Panc1 (cell line): ENCODE measurements at regions not wholly inside any gene's neighbourhood (a gene's known extent, or its start where the extent isn't known, plus 50 kb on each side); places are given as distances from the start of the nearest gene placed in this dataset.

Source experiments
- ATAC-seq: fragments of 200-7000 bp; cut with Tn5 transposase; 2 replicates; pipeline ENCODE4 v1.9.1; 2020; ENCODE audit warnings: mild to moderate bottlenecking, moderate library complexity
- BruUV-seq: library from RNA; stranded (reverse); fragments of 400-500 nt; replicated peaks from 2 replicates; lab custom pipeline; 2021; lab: Mats Ljungman, UMichigan
- CTCF ChIA-PET: fragments of 300-600 bp; sonication (Branson Sonifier 250); formaldehyde crosslinking; loops from one replicate; lab custom pipeline; 2022; ENCODE audit warnings: antibody characterized with exemption; lab: Charles Lee
- POLR2A ChIA-PET: fragments of 300-600 bp; sonication (Branson Sonifier 250); formaldehyde crosslinking; loops from one replicate; lab custom pipeline; 2022; ENCODE audit warnings: antibody characterized with exemption; lab: Charles Lee
- DNase-seq: peaks from one replicate; pipeline ENCODE4 v3.0.0-alpha.2; 2010; ENCODE audit warnings: low read depth, low spot score
- H3K27ac ChIP-seq: 2 replicates; pipeline ENCODE4 v1.5.1; 2011; ENCODE audit warnings: mild to moderate bottlenecking, low read length, inconsistent platforms
- H3K27me3 ChIP-seq: fragments of 200-500 bp; sonication (Bioruptor generic); 2 replicates; pipeline ENCODE4 v1.6.0; 2014; ENCODE audit warnings: low read length, inconsistent platforms; ENCODE audit not compliant: control insufficient read depth, insufficient read depth
- H3K36me3 ChIP-seq: fragments of 200-500 bp; sonication (Bioruptor generic); 2 replicates; pipeline ENCODE4 v1.5.1; 2014; ENCODE audit warnings: inconsistent platforms, mild to moderate bottlenecking, low read length, moderate library complexity; ENCODE audit not compliant: control insufficient read depth, insufficient read depth
- H3K4me1 ChIP-seq: 2 replicates; pipeline ENCODE4 v1.5.1; 2011; ENCODE audit warnings: inconsistent platforms, mild to moderate bottlenecking, low read length, moderate library complexity; ENCODE audit not compliant: control insufficient read depth, insufficient read depth
- H3K4me3 ChIP-seq, 2 experiments: 2 replicates each; pipeline ENCODE4 v1.5.1; 2011 to 2012; ENCODE audit warnings: low read depth in 2 of 2, low read length in 2 of 2, mild to moderate bottlenecking in 2 of 2, inconsistent platforms in 1 of 2, moderate library complexity in 1 of 2
- H3K9me3 ChIP-seq: fragments of 200-500 bp; sonication (Bioruptor generic); 2 replicates; pipeline ENCODE4 v1.5.1; 2014; ENCODE audit warnings: low read depth, mild to moderate bottlenecking, inconsistent platforms, low read length, moderate library complexity; ENCODE audit not compliant: control insufficient read depth, insufficient read depth
- CTCF ChIP-seq: fragments of 450-650 bp; IDR thresholded peaks from 2 replicates; pipeline ENCODE4 v1.5.1; 2017; ENCODE audit warnings: mild to moderate bottlenecking
- POLR2AphosphoS5 ChIP-seq: IDR thresholded peaks from 2 replicates; pipeline ENCODE4 v1.6.1; 2012; ENCODE audit warnings: mild to moderate bottlenecking, low read depth, low read length, moderate library complexity
- REST ChIP-seq, 2 experiments: IDR thresholded peaks; 2 replicates each; pipeline ENCODE4 v1.6.1; 2011 to 2012; ENCODE audit warnings: low read depth in 2 of 2, control low read depth in 1 of 2, low read length in 1 of 2, mild to moderate bottlenecking in 1 of 2, moderate library complexity in 1 of 2; ENCODE audit not compliant: insufficient read depth in 1 of 2
- SIN3A ChIP-seq: IDR thresholded peaks from 2 replicates; pipeline ENCODE4 v1.6.1; 2012; ENCODE audit warnings: low read depth, mild to moderate bottlenecking, low read length, moderate library complexity, borderline replicate concordance; ENCODE audit not compliant: insufficient read depth
- TCF7L2 ChIP-seq: IDR thresholded peaks from 2 replicates; pipeline ENCODE4 v1.6.1; 2011; ENCODE audit warnings: mild to moderate bottlenecking, low read depth, low read length, inconsistent platforms
- in situ Hi-C: cut with HindIII; loops from 2 replicates; pipeline ENCODE4 v1.10.0; 2016; ENCODE audit warnings: low sequenced_read_pairs, low pct_unique_long_range_greater_than_20kb
- intact Hi-C: fragments of 100-400 bp; cut with micrococcal nuclease; formaldehyde crosslinking; loops from one replicate; pipeline ENCODE4 v1.10.0; 2022; ENCODE audit not compliant: unreplicated experiment

DNA sequence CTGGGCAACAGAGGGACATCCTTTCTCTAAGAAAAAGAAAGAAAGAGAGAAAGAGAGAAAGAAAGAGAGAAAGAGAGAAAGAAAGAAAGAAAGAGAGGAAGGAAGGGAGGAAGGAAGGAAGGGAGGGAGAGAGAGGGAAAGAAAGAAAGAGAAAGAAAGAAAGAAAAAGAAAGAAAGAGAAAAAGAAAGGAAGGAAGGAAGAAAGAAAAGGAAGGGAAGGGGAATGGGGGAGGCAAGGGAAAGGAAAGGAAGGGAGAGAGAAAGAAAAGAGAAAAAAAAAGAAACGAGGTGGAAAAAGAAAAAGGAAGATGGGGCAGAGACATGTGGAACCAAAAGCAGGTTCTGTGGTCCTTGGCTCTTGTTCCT, 82.9 kb upstream of the SMNDC1 start:
- POLR2A ChIA-PET = no interaction called here
- CTCF ChIA-PET = no interaction called here
- no TSS peak for BruUV-seq
- H3K27me3 ChIP-seq = no peaks in the 10 kb centered on the region
- TF ChIP-seq REST (IDR thresholded peaks at IDR 0.05; ENCODE audit: insufficient read depth in 1 of 2, low read depth in 2 of 2, low read length in 1 of 2) = no peak
- TF ChIP-seq CTCF = no peak
- TF ChIP-seq TCF7L2 = no peak
- TF ChIP-seq SIN3A = no peak
- no peak for TF ChIP-seq POLR2AphosphoS5
- in situ Hi-C loops (no loop called here), intact Hi-C loops (no loop called here)
- DNase-seq (no peak), ATAC-seq (no peak)
- no peaks in the 10 kb centered on the region for H3K9me3 ChIP-seq
- no peaks in the 10 kb centered on the region for H3K36me3 ChIP-seq
- 0 out of 2 replicates have a peak, but pooled peaks cover 8% of the 10 kb centered on the region for H3K4me1 ChIP-seq
- H3K27ac ChIP-seq = no peak overlapping the region
- no peak overlapping the region for H3K4me3 ChIP-seq

DNA sequence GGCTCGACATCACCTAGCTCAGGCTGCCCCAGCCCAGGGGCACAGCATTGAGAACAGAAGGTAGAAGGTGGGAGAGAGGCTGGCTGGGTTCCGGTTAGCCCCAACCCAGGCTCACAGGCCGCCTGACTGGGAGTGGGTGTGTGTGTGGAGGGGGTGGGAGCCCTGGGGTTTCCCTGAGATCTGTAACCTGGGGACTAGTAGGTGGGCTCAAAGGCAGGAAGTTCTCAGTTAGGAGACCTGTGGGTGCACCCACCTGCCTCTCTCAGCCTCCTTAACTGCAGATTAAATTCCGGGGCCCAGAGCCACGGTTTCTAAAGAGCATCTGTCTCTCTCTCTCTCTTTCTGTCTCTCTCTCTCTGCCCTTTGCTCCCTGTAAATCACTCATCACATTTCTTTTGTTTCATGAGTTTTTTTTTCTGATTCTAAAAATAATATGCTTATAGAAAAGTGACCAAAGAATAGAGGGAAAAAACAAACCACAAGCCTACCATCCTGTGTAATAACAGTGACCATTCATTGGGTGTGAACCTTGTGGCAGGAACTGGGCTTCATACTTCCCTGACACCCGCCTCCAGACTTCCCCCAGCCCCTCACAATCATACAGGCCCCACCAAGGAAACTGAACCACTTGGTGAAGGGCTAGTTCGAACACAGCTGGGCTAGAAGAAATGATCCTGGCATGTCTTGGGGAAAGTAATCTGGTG, 83.4 kb upstream of the SMNDC1 start:
- H3K4me3 ChIP-seq = no peak overlapping the region
- no peaks in the 10 kb centered on the region for H3K9me3 ChIP-seq
- intact Hi-C loops = no loop called here
- no peak overlapping the region for H3K27ac ChIP-seq
- ATAC-seq (no peak), DNase-seq (no peak)
- TF ChIP-seq REST (IDR thresholded peaks at IDR 0.05; ENCODE audit: insufficient read depth in 1 of 2, low read depth in 2 of 2, low read length in 1 of 2) (no peak), CTCF (no peak), POLR2AphosphoS5 (no peak), SIN3A (no peak), TCF7L2 (no peak)
- POLR2A ChIA-PET = no interaction called here
- H3K27me3 ChIP-seq = no peaks in the 10 kb centered on the region
- in situ Hi-C loops = no loop called here
- H3K36me3 ChIP-seq = no peaks in the 10 kb centered on the region
- 0 out of 2 replicates have a peak, but pooled peaks cover 9% of the 10 kb centered on the region for H3K4me1 ChIP-seq
- BruUV-seq = no TSS peak
- CTCF ChIA-PET = no interaction called here
